GM18867 (cell line): ENCODE measurements at regions not wholly inside any gene's neighbourhood (a gene's known extent, or its start where the extent isn't known, plus 50 kb on each side); places are given as distances from the start of the nearest gene placed in this dataset.
A peak's percentile ranks its signal among the peaks of the same experiment; 100 is the strongest.
"Not testable (repeated sequence)": the region's sequence is repeated elsewhere in the genome, so short reads cannot be mapped to it uniquely, and the experiment has no call there.

Experiments
- ATAC-seq: cut with Tn5 transposase; IDR thresholded peaks from one replicate; pipeline ENCODE4 v1.9.1; 2021; ENCODE audit warnings: mild to moderate bottlenecking, moderate library complexity; ENCODE audit not compliant: unreplicated experiment

- ATAC-seq = no peak
Measured at GRCh38 chr14:48643241-48643640, 942.9 kb downstream of the RPS29 start.

GRCh38 chr14:48628870-48629269 is 953.5 kb upstream of the MDGA2 start:
- ATAC-seq = no peak

GRCh38 chr14:48622980-48623379 is 947.6 kb upstream of the MDGA2 start:
- ATAC-seq = no peak

GRCh38 chr14:48618057-48618456 is 942.7 kb upstream of the MDGA2 start:
- ATAC-seq = no peak

- no peak for ATAC-seq
Measured at GRCh38 chr14:48616931-48617330, 941.5 kb upstream of the MDGA2 start.

- no peak for ATAC-seq
Measured at GRCh38 chr14:48615618-48616017, 940.2 kb upstream of the MDGA2 start.

GRCh38 chr14:48614003-48614402 is 938.6 kb upstream of the MDGA2 start:
- ATAC-seq = no peak

- ATAC-seq = not testable (repeated sequence)
Measured at GRCh38 chr14:48606960-48607359, 931.6 kb upstream of the MDGA2 start.

- ATAC-seq = no peak
Measured at GRCh38 chr14:48598458-48598857, 923.1 kb upstream of the MDGA2 start.

GRCh38 chr14:48586099-48586498 is 910.7 kb upstream of the MDGA2 start:
- no peak for ATAC-seq

GRCh38 chr14:48584031-48584430 is 908.6 kb upstream of the MDGA2 start:
- peak; percentile 79 for ATAC-seq

- peak; percentile 55 for ATAC-seq
Measured at GRCh38 chr14:48582938-48583337, 907.5 kb upstream of the MDGA2 start.

- ATAC-seq = no peak
Measured at GRCh38 chr14:48580692-48581091, 905.3 kb upstream of the MDGA2 start.

GRCh38 chr14:48575772-48576171 is 900.4 kb upstream of the MDGA2 start:
- ATAC-seq = peak; percentile 29

- ATAC-seq = no peak
Measured at GRCh38 chr14:48568688-48569087, 893.3 kb upstream of the MDGA2 start.

GRCh38 chr14:48568252-48568651 is 892.8 kb upstream of the MDGA2 start:
- ATAC-seq = no peak

- ATAC-seq = no peak
Measured at GRCh38 chr14:48563489-48563888, 888.1 kb upstream of the MDGA2 start.

GRCh38 chr14:48561438-48561837 is 886.0 kb upstream of the MDGA2 start:
- ATAC-seq = not testable (repeated sequence)

GRCh38 chr14:48560421-48560820 is 885.0 kb upstream of the MDGA2 start:
- no peak for ATAC-seq

- no peak for ATAC-seq
Measured at GRCh38 chr14:48553443-48553842, 878.0 kb upstream of the MDGA2 start.

GRCh38 chr14:48546996-48547395 is 871.6 kb upstream of the MDGA2 start:
- ATAC-seq = peak; percentile 87

- ATAC-seq = no peak
Measured at GRCh38 chr14:48537600-48537999, 862.2 kb upstream of the MDGA2 start.

GRCh38 chr14:48536318-48536717 is 860.9 kb upstream of the MDGA2 start:
- no peak for ATAC-seq

- no peak for ATAC-seq
Measured at GRCh38 chr14:48527832-48528231, 852.4 kb upstream of the MDGA2 start.
